B cell (primary cell): ENCODE measurements at regions not wholly inside any gene's neighbourhood (a gene's known extent, or its start where the extent isn't known, plus 50 kb on each side); places are given as distances from the start of the nearest gene placed in this dataset.

Source experiments
- EZH2 ChIP-seq: IDR thresholded peaks from 2 replicates; pipeline ENCODE4 v1.6.1; 2012; ENCODE audit warnings: borderline replicate concordance, low read depth, mild to moderate bottlenecking, moderate library complexity, low read length; ENCODE audit not compliant: insufficient read depth, poor library complexity, severe bottlenecking
- TF ChIP-seq, protein P1 (sequence below): fragments of 200-600 bp; IDR thresholded peaks from one replicate; pipeline ENCODE4 v1.8.0; 2022; ENCODE audit warnings: antibody characterized with exemption, mild to moderate bottlenecking

DNA sequence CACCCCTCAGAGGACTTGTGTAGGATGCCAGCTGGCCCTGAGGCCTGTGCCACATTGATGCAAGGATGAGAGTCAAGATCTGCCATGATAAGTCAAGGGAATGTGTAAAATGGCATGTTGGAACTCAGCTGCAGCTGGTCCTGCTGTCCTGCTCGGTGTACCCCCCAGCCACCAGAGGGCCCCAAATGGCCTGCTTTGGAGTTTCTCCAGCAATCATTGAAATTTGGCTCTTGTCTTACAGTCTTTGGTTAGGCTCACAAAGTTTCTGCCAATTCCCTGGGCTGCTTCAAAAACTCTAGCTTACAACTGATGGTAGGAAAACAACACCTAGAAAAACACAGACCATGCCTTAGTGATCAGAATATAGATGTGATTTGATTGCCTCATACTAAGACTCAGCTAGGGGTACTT lies 76.8 kb downstream of the HSD17B6 start:
- TF ChIP-seq, protein P1, sequence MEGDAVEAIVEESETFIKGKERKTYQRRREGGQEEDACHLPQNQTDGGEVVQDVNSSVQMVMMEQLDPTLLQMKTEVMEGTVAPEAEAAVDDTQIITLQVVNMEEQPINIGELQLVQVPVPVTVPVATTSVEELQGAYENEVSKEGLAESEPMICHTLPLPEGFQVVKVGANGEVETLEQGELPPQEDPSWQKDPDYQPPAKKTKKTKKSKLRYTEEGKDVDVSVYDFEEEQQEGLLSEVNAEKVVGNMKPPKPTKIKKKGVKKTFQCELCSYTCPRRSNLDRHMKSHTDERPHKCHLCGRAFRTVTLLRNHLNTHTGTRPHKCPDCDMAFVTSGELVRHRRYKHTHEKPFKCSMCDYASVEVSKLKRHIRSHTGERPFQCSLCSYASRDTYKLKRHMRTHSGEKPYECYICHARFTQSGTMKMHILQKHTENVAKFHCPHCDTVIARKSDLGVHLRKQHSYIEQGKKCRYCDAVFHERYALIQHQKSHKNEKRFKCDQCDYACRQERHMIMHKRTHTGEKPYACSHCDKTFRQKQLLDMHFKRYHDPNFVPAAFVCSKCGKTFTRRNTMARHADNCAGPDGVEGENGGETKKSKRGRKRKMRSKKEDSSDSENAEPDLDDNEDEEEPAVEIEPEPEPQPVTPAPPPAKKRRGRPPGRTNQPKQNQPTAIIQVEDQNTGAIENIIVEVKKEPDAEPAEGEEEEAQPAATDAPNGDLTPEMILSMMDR, result peak; percentile 49
- TF ChIP-seq EZH2, result no peak
